ENCODE measurements at regions not wholly inside any gene's neighbourhood (a gene's known extent, or its start where the extent isn't known, plus 50 kb on each side); places are given as distances from the start of the nearest gene placed in this dataset.
A peak's percentile ranks its signal among the peaks of the same experiment; 100 is the strongest.

- no peak overlapping the region for H3K4me3 Mint-ChIP-seq
- ATAC-seq (no peak), DNase-seq (peak; percentile 1)
- H3K27ac Mint-ChIP-seq, result no peak overlapping the region
- H3K27me3 Mint-ChIP-seq (ENCODE audit: low read depth), result peaks cover 8% of the 10 kb centered on the region
- ChIA-PET CTCF (no interaction called here), POLR2A (no interaction called here)
- H3K36me3 Mint-ChIP-seq (ENCODE audit: low read depth), result no peaks in the 10 kb centered on the region
- no peaks in the 10 kb centered on the region for H3K4me1 Mint-ChIP-seq (ENCODE audit: low read depth)
- no peaks in the 10 kb centered on the region for H3K9me3 Mint-ChIP-seq (ENCODE audit: insufficient read depth)
Measured at GRCh38 chr11:2083411-2083810, 55.8 kb downstream of the IGF2 start.

GRCh38 chr11:2077061-2077802 lies 62.0 kb downstream of the IGF2 start:
- Mint-ChIP-seq H3K27me3 (ENCODE audit: low read depth) (peaks cover 14% of the 10 kb centered on the region), H3K27ac (peak overlapping the region; percentile 30), H3K36me3 (ENCODE audit: low read depth) (no peaks in the 10 kb centered on the region), H3K4me1 (ENCODE audit: low read depth) (peaks cover 11% of the 10 kb centered on the region), H3K4me3 (no peak overlapping the region), H3K9me3 (ENCODE audit: insufficient read depth) (no peaks in the 10 kb centered on the region)
- ChIA-PET POLR2A (no interaction called here), CTCF (interaction anchor here (0.8 to 1.4 kb wide), 2 partner anchors 9 to 74 kb away, joined by 3 to 6 read pairs; no protein-coding TSS in a partner anchor)
- no peak for DNase-seq
- ATAC-seq, result peak; percentile 74

GRCh38 chr11:2076441-2076840 lies 62.7 kb downstream of the IGF2 start:
- H3K4me1 Mint-ChIP-seq (ENCODE audit: low read depth), result peaks cover 11% of the 10 kb centered on the region
- CTCF ChIA-PET, result interaction anchor here (0.8 to 1.4 kb wide), 2 partner anchors 8 to 74 kb away, joined by 3 to 6 read pairs; no protein-coding TSS in a partner anchor
- H3K27ac Mint-ChIP-seq, result no peak overlapping the region
- ATAC-seq (no peak), DNase-seq (no peak)
- H3K4me3 Mint-ChIP-seq, result no peak overlapping the region
- peaks cover 14% of the 10 kb centered on the region for H3K27me3 Mint-ChIP-seq (ENCODE audit: low read depth)
- POLR2A ChIA-PET, result no interaction called here
- no peaks in the 10 kb centered on the region for H3K9me3 Mint-ChIP-seq (ENCODE audit: insufficient read depth)
- no peaks in the 10 kb centered on the region for H3K36me3 Mint-ChIP-seq (ENCODE audit: low read depth)

- Mint-ChIP-seq H3K4me3 (no peak overlapping the region), H3K9me3 (ENCODE audit: insufficient read depth) (no peaks in the 10 kb centered on the region), H3K4me1 (ENCODE audit: low read depth) (peaks cover 11% of the 10 kb centered on the region), H3K27me3 (ENCODE audit: low read depth) (peaks cover 12% of the 10 kb centered on the region), H3K27ac (no peak overlapping the region), H3K36me3 (ENCODE audit: low read depth) (no peaks in the 10 kb centered on the region)
- no peak for DNase-seq
- ChIA-PET CTCF (interaction anchor here (1.2 kb wide), 1 partner anchor 14 kb away, joined by 5 read pairs; no protein-coding TSS in a partner anchor), POLR2A (no interaction called here)
- no peak for ATAC-seq
Measured at GRCh38 chr11:2074266-2074825, 64.8 kb downstream of the IGF2 start.

- peaks cover 10% of the 10 kb centered on the region for H3K27me3 Mint-ChIP-seq (ENCODE audit: low read depth)
- DNase-seq, result no peak
- CTCF ChIA-PET, result no interaction called here
- POLR2A ChIA-PET, result no interaction called here
- H3K4me3 Mint-ChIP-seq, result no peak overlapping the region
- H3K4me1 Mint-ChIP-seq (ENCODE audit: low read depth), result peaks cover 11% of the 10 kb centered on the region
- no peaks in the 10 kb centered on the region for H3K36me3 Mint-ChIP-seq (ENCODE audit: low read depth)
- H3K9me3 Mint-ChIP-seq (ENCODE audit: insufficient read depth), result no peaks in the 10 kb centered on the region
- H3K27ac Mint-ChIP-seq, result no peak overlapping the region
- ATAC-seq, result no peak
Measured at GRCh38 chr11:2072551-2073261, 66.5 kb downstream of the IGF2 start.

GRCh38 chr11:2071748-2072385 lies 67.3 kb downstream of the IGF2 start:
- ChIA-PET CTCF (no interaction called here), POLR2A (no interaction called here)
- peaks cover 2% of the 10 kb centered on the region for H3K4me1 Mint-ChIP-seq (ENCODE audit: low read depth)
- H3K4me3 Mint-ChIP-seq, result no peak overlapping the region
- no peak for DNase-seq
- H3K9me3 Mint-ChIP-seq (ENCODE audit: insufficient read depth), result no peaks in the 10 kb centered on the region
- no peak overlapping the region for H3K27ac Mint-ChIP-seq
- peaks cover 7% of the 10 kb centered on the region for H3K27me3 Mint-ChIP-seq (ENCODE audit: low read depth)
- ATAC-seq, result no peak
- H3K36me3 Mint-ChIP-seq (ENCODE audit: low read depth), result no peaks in the 10 kb centered on the region
